Transverse colon (tissue), 4 donors: ENCODE measurements at regions not wholly inside any gene's neighbourhood (a gene's known extent, or its start where the extent isn't known, plus 50 kb on each side); places are given as distances from the start of the nearest gene placed in this dataset.

Experiments
- CTCF ChIP-seq, 5 experiments: fragments of 200-600 bp in 3 of 5; fragments of 450-650 bp in 2 of 5; sonication (generic) in 3 of 5; IDR thresholded peaks; 1 replicate in 2 of 5; 2 replicates in 3 of 5; pipeline ENCODE4 v1.5.1; 2016 to 2017; ENCODE audit warnings: antibody characterized with exemption in 5 of 5, inconsistent platforms in 3 of 5, mild to moderate bottlenecking in 2 of 5, moderate library complexity in 1 of 5
- EP300 ChIP-seq: sonication (generic); formaldehyde crosslinking; IDR thresholded peaks from one replicate; pipeline ENCODE4 v1.6.1; 2017; ENCODE audit warnings: antibody characterized with exemption, low read depth
- POLR2A ChIP-seq: fragments of 450-650 bp; IDR thresholded peaks from one replicate; pipeline ENCODE4 v1.6.1; 2016; ENCODE audit warnings: antibody characterized with exemption, mild to moderate bottlenecking, moderate library complexity
- POLR2AphosphoS5 ChIP-seq, 3 donors: sonication (generic); formaldehyde crosslinking; IDR thresholded peaks; one replicate each; pipeline ENCODE4 v1.6.1; 2016; ENCODE audit warnings: antibody characterized with exemption in 3 of 3

GRCh38 chr6:43859213-43859612 lies 89.2 kb downstream of the VEGFA start:
- no peak for TF ChIP-seq POLR2A
- TF ChIP-seq CTCF (IDR thresholded peaks at IDR 0.05): no peak
- no peak for TF ChIP-seq EP300
- TF ChIP-seq POLR2AphosphoS5 (IDR thresholded peaks at IDR 0.05): no peak
